ENCODE measurements at regions not wholly inside any gene's neighbourhood (a gene's known extent, or its start where the extent isn't known, plus 50 kb on each side); places are given as distances from the start of the nearest gene placed in this dataset.

DNA sequence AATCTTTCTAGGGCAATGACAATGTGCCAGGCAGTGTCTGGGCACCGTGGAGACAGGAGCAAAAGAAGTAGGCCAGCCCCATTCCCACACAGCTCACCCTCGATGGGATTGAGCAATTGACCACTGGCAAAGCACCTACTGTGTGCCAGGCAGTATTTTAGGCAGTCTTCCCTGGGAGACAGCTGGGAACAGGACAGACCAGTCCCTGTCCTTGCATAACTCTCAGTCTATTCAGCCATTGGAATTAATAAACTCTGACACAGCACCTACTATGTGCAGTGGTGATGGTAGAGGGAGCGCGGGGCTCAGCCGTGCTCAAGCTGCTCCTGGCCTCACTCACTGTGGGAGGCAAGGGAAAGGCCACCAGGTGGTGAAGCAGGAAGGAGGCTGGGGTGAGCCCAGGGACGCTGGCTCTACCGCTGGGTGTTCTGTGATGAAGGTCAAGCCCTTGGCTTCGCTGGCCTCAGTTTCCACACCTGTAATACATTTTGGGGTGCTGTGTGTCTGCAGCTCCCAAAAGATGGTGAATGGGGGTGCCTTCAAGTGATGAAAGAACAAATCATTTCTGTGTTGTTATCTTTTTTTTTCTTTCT lies 122.3 kb upstream of the PMEPA1 start:
- TF ChIP-seq CTCF (IDR thresholded peaks at IDR 0.05; ENCODE audit: insufficient read depth, low read length, poor library complexity, severe bottlenecking) (no peak), EZH2phosphoT487 (conservative IDR thresholded peaks at IDR 0.05; ENCODE audit: low read length) (no peak)
